ENCODE measurements at regions not wholly inside any gene's neighbourhood (a gene's known extent, or its start where the extent isn't known, plus 50 kb on each side); places are given as distances from the start of the nearest gene placed in this dataset.

DNA sequence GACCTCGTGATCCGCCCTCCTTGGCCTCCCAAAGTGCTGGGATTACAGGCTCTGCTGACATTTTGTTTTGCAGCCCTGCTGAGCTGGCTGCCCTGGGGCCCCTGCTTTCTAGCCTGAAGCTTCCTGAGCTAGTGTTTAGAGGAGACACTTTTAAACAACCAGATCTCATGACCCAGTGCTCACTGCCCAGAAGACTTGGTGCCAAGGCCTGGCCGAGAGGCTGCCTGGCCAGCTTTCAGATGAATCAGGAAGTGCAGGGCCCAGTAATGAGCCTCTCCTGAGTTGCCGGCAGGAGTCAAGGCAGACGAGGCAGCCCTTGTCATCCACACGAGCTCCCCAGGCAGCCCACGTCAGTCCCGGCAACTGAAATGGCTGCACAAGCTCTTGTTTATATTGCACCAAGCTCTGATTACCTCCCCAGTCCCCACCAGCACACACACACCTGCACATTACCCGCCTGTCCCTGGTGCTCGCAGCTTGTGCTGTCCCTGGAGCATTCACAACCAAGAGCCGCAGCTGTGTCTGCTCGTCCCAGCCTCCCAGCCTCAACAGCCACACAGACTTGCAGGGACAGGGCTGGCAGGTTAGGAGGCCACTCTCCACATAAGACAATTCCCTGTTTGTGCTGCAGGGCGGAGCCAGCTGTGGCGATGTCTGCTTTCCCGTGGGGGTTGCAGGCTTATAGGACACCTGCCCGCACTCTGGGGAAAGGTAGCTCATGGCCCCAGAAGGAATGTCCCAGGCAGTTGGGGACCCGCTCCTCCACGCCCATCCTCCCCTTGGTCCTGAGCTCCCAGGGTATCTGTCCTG is 331.2 kb upstream of the MYT1L start:
- TF ChIP-seq, protein P1, sequence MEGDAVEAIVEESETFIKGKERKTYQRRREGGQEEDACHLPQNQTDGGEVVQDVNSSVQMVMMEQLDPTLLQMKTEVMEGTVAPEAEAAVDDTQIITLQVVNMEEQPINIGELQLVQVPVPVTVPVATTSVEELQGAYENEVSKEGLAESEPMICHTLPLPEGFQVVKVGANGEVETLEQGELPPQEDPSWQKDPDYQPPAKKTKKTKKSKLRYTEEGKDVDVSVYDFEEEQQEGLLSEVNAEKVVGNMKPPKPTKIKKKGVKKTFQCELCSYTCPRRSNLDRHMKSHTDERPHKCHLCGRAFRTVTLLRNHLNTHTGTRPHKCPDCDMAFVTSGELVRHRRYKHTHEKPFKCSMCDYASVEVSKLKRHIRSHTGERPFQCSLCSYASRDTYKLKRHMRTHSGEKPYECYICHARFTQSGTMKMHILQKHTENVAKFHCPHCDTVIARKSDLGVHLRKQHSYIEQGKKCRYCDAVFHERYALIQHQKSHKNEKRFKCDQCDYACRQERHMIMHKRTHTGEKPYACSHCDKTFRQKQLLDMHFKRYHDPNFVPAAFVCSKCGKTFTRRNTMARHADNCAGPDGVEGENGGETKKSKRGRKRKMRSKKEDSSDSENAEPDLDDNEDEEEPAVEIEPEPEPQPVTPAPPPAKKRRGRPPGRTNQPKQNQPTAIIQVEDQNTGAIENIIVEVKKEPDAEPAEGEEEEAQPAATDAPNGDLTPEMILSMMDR (IDR thresholded peaks at IDR 0.05; ENCODE audit: low read depth, low read length, poor library complexity, severe bottlenecking) = no peak
- no peak for TF ChIP-seq EZH2phosphoT487 (IDR thresholded peaks at IDR 0.05; ENCODE audit: borderline replicate concordance, low read length)

Data from DOHH2 (cell line).